Cerebellar cortex (tissue), 1 donor: ENCODE measurements at regions not wholly inside any gene's neighbourhood (a gene's known extent, or its start where the extent isn't known, plus 50 kb on each side); places are given as distances from the start of the nearest gene placed in this dataset.

Experiments used
- DNase-seq: peaks from one replicate; pipeline ENCODE4 v3.0.0-alpha.2; 2015; ENCODE audit warnings: low spot score

GRCh38 chr6:148157841-148158240 is 184.8 kb upstream of the SASH1 start:
- DNase-seq, result no peak

GRCh38 chr6:148164645-148165044 is 178.0 kb upstream of the SASH1 start:
- DNase-seq, result no peak

DNA sequence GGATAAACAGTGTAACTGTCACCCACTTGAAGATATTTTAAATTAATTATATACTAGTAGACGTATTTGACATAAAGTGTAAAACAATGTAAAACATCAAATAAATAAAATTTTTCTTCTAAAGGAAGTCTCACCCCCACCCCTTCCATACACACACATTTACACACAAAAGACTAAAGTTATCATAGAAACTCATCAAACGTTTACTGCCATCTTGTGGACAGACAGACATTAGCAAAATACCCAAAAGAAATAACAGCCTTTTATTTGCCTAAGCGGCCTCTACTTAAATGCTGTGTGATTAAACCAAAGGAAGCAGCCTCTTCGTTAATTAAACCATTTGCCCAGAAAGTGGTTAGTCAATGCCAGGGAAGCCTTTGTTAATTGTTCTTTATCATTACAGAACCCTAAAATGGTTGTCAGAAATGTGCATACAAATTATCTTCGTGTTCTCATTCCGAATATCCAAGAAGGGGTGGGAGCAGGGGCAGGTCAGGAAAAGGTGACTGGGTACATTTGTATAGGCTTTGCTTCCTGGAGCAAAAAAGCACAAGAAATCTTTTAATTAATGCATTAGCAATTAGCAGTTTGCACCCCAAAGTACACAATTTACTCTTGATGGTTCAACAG is 176.2 kb upstream of the SASH1 start:
- DNase-seq, result peak; percentile 48

GRCh38 chr6:148169706-148170105 is 172.9 kb upstream of the SASH1 start:
- DNase-seq, result no peak

DNA sequence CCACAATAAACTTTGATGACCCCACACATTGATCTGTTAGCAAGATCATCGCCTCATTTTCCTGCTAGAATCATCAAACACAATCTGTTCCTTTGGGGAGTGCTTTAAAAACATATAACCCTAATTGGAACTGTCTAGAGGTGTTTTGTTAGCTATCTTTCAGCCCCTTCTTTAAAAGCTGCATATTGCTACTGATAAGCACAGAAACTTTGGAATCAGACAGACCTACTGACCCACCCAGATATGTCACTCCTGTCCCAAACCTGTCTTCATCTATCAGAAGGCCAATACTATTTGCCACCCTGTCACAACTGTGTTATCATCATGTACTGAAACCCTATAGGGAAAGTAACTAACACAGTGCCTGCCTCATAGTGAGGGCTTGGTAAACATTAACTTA is 172.4 kb upstream of the SASH1 start:
- no peak for DNase-seq

DNA sequence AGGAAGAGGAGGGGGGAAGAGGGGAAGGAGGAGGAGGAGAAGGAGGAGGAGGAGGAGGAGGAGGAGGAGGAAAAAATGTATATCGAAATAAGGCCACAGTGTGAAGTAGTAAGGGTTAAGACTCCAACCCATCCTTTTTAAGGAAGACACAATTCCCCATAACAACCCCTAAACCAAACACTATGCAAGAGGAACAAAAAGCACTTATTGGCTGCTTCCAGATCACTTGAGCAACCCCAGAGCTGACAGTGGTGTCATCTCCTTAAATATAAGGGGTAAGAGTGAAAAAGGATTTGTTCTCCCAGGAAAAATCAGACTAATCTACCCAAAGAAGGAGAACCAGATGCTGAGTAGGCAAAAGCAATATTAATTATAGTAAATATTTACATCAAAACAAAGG is 169.1 kb upstream of the SASH1 start:
- no peak for DNase-seq

GRCh38 chr6:148175550-148176188 is 167.0 kb upstream of the SASH1 start:
- no peak for DNase-seq

GRCh38 chr6:148177589-148178233 is 164.9 kb upstream of the SASH1 start:
- DNase-seq, result peak; percentile 28

DNA sequence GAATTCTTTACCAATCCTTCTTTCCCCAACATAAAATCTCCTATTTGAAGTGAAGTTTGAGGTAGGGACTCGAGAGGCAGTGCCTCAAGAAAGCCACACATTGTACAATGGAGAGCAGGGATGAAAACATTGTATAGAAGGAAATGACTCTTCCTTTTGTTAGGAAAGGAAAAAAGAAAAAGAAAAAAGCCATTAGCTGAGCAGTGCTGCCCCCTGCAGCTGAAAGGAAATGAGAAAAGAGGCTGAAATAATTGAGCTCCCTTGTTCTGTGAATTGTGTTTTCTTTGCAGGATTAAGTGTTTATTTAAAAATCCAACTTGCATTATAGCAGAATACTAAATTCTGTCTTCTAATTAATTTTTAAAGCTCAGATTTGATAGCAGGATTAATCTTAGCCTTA is 162.9 kb upstream of the SASH1 start:
- DNase-seq, result peak; percentile 12

DNA sequence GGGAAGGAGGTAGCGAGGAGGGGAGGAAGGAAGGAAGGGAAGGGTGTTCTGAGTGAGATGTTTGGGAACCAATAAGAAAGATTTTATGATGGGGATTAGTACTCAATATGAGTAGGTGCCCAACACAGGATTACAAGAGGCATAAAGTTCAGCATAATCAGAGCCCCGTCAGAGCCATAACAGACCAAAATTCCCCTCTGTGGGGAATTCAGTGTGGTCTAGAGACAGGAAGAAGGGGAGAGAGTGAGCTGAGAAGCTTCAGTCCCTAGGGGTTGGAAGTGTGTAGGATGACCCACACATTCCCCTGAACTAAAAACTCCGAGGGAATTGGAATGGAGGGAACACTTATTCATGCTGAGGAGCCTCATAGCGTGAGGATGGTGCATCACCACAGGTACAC is 160.3 kb upstream of the SASH1 start:
- no peak for DNase-seq

GRCh38 chr6:148183776-148184175 is 158.9 kb upstream of the SASH1 start:
- no peak for DNase-seq

DNA sequence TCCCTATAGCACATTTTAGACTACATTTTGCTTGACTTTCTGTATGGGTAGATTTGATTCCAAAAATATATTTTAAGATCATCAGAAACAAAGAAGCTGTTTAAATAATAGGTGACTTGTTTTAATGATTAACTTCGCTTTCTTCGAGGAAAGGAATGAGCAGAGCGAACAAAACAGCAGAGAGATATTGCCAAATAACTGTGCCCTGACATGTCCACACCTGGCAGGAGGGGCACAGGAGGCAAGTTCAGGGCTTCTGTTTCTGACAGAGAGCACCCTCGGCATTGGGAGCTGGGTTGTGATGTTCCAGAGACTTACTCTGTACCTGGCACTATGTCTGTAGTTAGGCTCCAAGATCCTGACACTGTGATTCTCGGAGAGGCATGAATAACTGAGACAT is 155.7 kb upstream of the SASH1 start:
- no peak for DNase-seq

DNA sequence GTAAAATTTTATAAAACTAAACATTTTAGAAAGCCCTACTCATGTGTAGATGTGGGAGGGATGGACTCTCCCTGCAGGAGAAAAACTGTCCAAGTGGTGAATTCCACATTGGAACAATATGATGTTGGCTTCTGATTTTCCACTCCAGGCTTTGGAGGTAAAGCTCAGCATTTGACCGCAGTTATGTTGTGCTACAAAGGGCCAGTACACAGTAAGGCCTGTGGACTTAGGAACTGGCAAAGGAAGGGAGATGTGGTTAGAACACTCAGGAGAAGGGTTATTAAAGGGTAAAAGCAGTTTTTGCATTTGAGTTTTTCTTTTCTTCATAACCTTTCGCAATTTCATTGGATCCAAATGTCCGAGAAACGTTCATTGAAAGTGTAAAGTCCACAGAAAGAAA is 150.3 kb upstream of the SASH1 start:
- DNase-seq, result no peak

DNA sequence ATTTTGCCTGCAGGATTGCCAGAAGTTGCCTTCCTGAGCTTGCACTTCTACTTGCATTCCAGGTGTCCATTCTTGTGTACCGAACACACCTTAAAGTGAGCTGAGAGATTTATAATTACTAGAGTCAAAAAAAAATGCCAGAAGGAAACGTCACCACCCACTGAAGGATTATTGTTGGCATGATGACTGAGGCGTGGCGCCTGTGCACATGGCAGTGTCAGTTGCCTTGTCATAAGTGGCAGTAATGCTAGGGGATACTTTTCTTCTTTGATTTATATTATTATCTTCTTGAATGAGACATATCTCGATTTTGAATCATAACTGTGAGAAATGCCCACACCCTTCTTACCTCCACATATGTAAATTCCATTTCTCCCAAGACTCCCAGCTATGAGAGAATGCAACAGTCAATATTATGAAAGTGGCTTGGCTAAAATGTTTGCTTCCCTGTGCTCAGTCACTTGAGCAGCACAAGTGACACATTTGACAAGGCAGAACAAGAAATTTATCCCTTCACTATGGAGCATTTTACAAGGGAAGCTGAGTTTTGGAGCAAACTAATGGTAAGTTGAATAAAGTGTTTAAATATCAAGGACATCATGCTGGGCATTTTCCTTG is 149.5 kb upstream of the SASH1 start:
- no peak for DNase-seq

GRCh38 chr6:148195511-148195910 is 147.1 kb upstream of the SASH1 start:
- DNase-seq, result no peak

- no peak for DNase-seq
Observed at GRCh38 chr6:148199584-148199983, 143.1 kb upstream of the SASH1 start.

- DNase-seq, result no peak
Observed at GRCh38 chr6:148200293-148200692, 142.3 kb upstream of the SASH1 start.

- no peak for DNase-seq
Observed at GRCh38 chr6:148200781-148201180, 141.9 kb upstream of the SASH1 start.

DNA sequence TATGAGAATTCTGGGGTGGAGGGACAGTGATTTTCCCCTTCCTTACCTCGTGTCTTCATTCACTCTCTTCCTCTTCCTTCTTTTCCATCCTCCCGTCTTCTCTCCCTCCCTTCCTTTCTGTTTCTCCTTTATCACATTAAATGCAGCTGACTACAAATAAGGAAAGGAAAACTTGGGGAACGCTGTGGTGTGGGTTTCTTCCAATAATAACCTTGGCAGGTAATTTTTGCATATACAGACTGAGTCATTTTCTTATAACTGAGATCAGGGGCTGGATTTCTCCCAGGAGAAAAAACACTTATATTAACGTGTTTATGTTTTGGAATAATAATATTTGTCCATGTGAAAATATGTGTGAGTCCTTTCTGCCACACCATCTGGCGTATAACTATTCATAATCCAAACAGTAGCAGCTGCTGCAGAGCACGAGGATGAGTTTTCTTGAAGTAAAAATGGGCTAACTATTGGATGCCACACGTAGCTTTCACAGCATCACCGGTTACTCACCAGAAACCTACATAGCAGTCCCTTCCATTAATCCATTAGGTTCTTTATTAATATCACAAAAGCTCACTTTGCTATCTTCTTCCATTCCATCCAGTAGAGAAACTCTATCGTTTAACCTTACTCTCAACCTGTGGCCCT is 139.2 kb upstream of the SASH1 start:
- no peak for DNase-seq

DNA sequence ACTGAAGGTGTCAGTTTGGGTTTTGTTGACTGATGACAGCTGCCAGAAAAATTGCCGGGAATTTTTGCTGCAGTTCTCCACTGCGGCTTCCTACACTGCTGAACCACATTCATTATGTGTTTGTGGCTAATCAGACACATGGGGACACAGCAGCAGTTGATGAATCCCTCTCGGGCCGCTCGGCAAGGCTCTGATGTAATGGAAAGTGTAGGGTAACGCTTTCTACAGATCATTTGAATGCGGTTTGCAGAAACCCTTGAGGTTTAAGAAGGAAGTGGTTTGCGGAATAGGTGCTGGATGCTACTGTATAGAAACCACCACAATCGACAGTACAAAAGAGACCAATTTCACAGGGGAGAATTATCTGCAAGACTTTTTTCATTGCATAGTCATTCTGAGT is 138.7 kb upstream of the SASH1 start:
- DNase-seq, result no peak

- DNase-seq, result no peak
Observed at GRCh38 chr6:148208298-148208697, 134.3 kb upstream of the SASH1 start.

GRCh38 chr6:148211777-148212324 is 130.8 kb upstream of the SASH1 start:
- no peak for DNase-seq
